ENCODE measurements at regions not wholly inside any gene's neighbourhood (a gene's known extent, or its start where the extent isn't known, plus 50 kb on each side); places are given as distances from the start of the nearest gene placed in this dataset.

DNA sequence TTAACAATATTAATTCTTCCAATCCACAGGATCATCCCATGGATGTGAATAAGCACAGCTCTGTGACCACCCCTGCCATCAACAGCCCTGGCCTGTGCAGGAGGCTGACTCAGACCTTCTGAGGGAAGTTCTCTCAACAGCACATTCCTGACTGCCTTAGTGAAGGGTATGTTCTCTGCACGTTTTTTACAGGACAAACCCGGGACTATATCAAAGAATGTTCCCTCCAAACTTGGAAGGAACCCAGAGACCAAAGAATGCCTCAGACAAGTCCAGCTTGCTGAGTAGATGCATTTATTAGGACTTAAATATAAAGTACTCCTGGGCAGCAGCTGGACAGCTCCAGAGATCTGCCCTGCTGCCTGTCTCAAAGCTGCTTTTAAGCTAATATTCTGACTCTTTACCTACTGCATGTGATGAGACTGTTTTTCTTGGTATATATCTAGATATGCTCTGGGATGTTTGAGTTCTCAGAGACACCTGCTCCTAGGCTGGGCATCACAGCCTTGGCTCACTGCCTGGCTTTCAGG is 1127.8 kb upstream of the PRKX start:
- DNase-seq, result no peak

DNA sequence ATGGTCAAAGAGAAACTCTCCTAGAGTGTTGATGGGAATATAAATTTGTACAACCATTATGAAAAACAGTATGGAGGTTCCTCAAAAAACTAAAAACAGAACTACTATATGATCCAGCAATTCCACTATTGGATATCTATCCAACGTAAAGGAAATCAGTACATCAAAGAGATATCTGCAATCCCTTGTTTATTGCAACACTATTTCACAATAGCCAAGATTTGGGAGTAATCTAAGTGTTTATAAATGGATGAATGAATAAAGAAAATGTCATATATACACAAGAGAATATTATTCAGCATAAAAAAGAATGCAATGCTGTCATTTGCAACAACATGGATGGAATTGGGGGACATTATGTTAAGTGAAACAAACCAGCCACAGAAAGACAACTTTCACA is 1118.1 kb upstream of the PRKX start:
- DNase-seq, result no peak

GRCh38 chrX:4830880-4831557 is 1117.6 kb upstream of the PRKX start:
- DNase-seq, result no peak

GRCh38 chrX:4825550-4825949 is 1112.1 kb upstream of the PRKX start:
- DNase-seq, result no peak

DNA sequence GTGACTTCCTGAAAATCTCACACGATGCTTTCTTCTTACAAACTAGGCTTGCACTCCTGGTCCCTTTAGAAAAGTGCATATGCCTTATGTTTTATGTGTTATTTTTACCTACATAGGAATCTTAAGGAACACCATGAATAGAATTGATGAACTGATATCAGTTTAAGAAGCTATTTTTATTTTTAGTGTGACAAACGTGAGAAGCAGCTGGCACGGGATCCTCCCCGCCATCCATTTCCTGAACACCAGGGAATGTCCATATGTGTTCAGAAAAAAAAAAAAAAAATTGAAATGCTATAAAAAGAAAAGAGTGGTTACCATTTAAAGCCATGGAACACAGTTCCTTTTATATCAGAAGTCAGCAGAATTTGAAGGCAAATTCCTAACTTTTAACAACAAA is 1096.1 kb upstream of the PRKX start:
- DNase-seq, result no peak

- no peak for DNase-seq
Measured at GRCh38 chrX:4805502-4805901, 1092.1 kb upstream of the PRKX start.

GRCh38 chrX:4800756-4801155 is 1087.3 kb upstream of the PRKX start:
- no peak for DNase-seq

DNA sequence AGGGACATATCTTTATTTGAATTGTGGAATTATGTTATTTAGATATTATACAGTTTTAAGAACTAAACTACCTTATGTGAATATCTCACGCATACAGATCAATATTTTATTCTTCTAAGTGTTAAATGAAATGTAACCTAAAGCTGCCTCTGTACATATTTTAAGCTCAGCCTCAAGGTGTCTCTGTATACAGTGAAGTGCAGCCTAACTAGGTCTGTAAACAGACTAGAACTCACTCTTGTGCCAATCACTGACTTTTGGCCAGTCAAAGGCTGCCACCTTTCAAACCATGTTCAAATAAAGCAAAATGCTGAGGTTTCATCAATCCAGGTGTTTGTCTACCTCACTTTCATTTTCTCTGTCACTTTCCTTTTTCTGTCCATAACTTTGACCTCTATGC is 1074.5 kb upstream of the PRKX start:
- no peak for DNase-seq

- no peak for DNase-seq
Measured at GRCh38 chrX:4764888-4765287, 1051.4 kb upstream of the PRKX start.

DNA sequence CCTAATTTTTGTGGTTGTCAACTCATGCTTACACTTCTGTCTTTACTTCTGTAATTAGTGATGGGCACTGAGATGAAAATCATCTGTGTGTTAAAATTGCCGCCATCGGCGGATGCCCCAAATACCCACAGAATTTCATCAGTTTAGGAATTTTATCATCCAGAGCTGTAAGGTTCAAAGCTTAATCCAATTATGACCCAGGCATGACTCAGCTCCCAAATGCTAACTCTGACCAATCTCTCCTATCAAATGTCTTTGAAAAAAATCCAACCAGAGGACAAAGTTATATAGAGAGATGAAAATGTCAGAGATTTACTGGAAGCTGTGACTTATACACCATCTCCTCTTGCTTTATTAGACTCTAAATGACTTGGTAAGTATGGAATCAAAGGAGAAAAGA is 1048.7 kb upstream of the PRKX start:
- no peak for DNase-seq

DNA sequence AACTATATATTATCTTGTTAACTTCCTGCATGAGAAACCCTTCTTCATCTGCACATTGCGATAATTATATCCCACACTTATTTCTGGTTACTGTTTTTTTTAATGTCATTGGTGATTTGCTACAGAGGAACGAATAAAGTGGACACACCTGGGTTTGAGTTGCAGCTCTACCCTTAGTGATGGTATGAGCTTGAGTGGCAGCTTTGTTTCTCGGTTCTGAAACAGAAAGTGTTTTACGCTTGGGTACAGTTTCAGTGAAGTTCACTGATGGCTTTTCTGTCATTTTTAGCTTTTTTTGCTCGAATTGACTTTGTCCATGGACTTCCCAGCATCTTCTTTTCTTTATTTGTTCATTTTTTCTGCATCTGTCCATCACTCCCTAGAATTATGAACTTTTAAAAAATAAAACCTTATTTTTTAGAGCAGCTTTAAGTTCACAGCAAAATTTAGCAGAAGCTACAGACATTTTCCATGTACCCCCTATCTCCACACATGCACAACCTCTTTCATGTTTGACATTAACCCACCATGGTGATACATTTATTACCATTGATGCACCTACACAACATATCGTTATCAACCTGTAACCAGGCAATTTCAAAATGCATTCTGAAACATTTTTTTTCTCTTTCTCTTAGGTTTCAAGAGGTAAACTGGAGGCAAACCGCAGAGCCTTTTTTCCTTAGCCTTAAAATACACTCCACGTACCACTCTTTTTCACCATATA is 1041.6 kb upstream of the PRKX start:
- DNase-seq, result no peak

- DNase-seq, result no peak
Measured at GRCh38 chrX:4741024-4741423, 1027.6 kb upstream of the PRKX start.

DNA sequence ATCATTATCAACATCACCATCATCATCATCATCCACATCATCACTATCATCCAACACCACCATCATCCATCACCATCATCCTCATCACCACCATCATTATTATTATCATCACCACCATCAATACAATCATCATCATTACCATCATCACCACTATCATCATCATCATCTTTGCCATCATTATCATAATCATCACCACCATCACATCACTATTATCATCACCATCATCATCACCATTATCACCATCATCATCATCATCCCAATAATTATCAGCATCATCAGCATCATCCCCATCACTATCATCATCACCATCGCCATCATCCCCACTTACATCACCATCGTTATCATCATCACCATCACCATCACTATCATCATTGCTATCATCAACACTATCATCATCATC is 1021.9 kb upstream of the PRKX start:
- no peak for DNase-seq

GRCh38 chrX:4710618-4711433 is 997.4 kb upstream of the PRKX start:
- DNase-seq, result no peak

GRCh38 chrX:4708970-4709760 is 995.7 kb upstream of the PRKX start:
- no peak for DNase-seq

DNA sequence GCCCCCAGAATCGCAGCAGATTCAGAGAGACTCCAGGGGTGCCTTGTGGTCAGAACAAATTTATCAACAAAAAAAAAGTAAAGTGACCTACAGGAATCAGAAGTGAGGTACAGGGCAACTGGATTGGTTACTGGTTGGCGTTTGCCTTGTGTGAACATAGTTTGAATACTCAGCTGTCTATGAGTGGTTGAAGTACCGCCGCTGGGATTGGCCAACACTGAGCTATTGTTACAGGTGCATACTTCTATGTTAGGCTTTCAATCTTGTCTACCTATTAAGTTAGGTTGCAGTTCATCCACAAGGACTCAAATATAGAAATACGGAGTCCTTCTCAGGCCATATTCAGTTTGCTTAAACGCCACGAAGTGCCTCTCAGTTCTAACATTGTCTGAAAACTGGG is 993.5 kb upstream of the PRKX start:
- no peak for DNase-seq

GRCh38 chrX:4690521-4690920 is 977.1 kb upstream of the PRKX start:
- DNase-seq, result no peak

GRCh38 chrX:4682636-4683035 is 969.2 kb upstream of the PRKX start:
- DNase-seq, result no peak

DNA sequence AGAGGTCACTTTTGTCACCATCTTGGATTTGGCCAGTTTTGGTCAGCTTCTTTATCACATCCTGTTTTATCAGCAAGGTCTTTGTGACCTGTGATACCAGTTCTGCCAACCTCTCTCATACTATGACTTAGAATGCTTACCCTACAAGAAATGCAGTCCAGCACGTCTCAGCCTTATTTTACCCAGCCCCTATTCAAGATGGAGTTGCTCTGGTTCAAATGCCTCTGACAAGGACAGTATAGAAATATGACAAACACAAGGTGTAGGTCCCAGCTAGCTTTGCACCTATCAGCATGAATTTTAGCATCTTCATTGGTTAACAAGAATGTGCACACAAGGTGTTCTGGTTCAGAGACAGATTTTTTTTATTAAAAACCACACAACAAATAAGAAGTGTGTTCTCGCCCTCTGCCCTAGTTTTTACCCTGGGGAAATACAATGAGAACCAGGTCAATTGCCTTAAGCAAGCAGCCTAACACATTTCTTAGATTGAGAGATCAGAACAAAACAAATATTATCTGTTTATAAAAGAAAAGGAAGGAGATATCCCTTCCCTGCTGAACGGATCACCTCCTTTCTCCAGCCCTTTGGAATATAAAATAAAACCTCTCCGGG is 962.3 kb upstream of the PRKX start:
- no peak for DNase-seq

DNA sequence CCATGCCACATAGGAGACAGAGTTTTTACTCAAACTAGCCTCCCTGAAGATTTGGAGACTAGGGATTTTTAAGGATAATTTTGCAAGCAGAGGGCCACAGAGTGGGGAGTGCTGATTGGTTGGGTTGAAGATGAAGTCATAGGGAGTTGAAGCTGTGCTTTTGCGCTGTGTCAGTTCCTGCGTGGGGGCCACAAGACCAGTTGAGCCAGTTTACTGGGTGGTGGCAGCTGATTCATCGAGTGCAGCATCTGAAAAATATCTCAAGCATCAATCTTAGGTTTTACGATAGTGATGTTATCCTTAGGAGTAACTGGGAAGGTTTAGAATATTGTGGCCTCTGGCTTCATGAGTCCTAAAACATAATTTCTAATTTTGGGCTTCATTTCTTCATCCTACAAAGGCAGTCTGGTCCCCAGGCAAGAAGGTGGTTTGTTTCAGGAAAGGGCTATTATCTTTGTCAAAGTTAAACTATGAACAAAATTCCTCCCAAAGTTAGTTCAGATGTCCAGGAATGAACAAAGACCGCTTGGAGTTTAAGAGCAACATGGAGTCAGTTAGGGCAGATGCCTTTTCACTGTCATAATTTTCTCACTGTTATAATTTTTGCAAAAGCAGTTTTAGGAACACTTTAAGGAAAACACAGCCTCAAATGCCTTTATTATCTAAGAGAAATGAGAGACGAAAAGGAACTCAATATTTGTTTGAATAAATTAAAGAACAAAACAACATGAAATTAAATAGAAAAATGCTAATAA is 960.8 kb upstream of the PRKX start:
- DNase-seq, result no peak

DNA sequence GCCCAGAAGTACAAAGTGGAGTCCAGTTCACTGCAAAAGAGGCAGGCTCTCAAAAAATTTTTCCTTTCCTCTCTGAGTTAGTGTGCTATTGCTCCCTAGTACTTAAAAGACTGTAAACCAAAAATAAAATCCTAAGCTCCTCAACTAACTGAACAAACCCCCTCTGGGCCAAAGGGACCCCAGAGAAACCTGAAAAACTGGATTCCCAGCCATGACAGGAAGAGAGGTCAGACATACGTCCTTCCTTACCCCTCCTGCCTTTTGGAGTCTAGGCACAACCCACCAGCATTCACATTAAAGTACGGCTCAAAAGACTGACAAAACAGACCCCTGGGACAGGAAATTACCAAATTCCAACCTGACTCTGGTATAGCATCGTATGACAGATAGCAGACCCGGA is 957.9 kb upstream of the PRKX start:
- DNase-seq, result no peak

DNA sequence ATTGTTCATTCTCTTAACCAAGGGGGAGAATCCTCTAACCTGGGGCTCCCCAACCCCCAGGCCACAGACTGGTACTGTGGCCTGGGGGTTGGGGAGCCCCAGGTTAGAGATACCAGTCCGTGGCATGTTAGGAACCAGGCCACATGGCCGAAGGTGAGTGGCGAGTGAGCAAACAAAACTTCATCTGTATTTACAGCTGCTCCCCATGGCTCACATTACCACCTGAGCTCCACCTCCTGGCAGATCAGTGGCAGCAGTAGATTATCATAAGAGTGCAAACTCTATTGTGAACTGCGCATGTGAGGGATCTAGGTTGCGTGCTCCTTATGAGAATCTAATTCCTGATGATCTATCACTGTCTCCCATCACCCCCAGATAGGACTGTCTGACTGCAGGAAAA is 957.2 kb upstream of the PRKX start:
- no peak for DNase-seq
